Endothelial cell of umbilical vein (primary cell): ENCODE measurements at regions not wholly inside any gene's neighbourhood (a gene's known extent, or its start where the extent isn't known, plus 50 kb on each side); places are given as distances from the start of the nearest gene placed in this dataset.

ENCODE experiments used
- BruUV-seq: library from RNA; stranded (reverse); fragments of 400-500 nt; replicated peaks from 2 replicates; lab custom pipeline; 2021; lab: Mats Ljungman, UMichigan
- CTCF ChIA-PET: fragments of 300-600, 350-600 bp; sonication (Branson Sonifier 250); formaldehyde crosslinking; loops from one replicate; lab custom pipeline; 2021; ENCODE audit warnings: antibody characterized with exemption, inconsistent platforms; lab: Charles Lee
- POLR2A ChIA-PET: fragments of 300-600, 350-600 bp; sonication (Branson Sonifier 250); formaldehyde crosslinking; loops from one replicate; lab custom pipeline; 2021; ENCODE audit warnings: antibody characterized with exemption, inconsistent platforms; lab: Charles Lee
- DNase-seq: peaks from one replicate; pipeline ENCODE4 v3.0.0-alpha.2; 2011; ENCODE audit warnings: low read depth, low spot score
- FAIRE-seq: peaks from 2 replicates; lab custom pipeline; 2011; peaks lifted over from hg19 to GRCh38; lab: Jason Lieb, UNC
- H2AFZ ChIP-seq: 2 replicates; pipeline ENCODE4 v1.6.0; 2012; ENCODE audit warnings: low read depth, low read length, control low read depth, inconsistent platforms
- H3K27ac ChIP-seq: 2 replicates; pipeline ENCODE4 v1.5.1; 2011; ENCODE audit warnings: low read depth, mild to moderate bottlenecking, control low read depth, low read length, moderate library complexity; ENCODE audit not compliant: insufficient read depth
- H3K27me3 ChIP-seq, 2 experiments: 2 replicates each; pipeline versions ENCODE4 v1.6.0 to v1.6.1; 2011; ENCODE audit warnings: low read length in 2 of 2, mixed read lengths in 1 of 2; ENCODE audit not compliant: control insufficient read depth in 2 of 2, insufficient read depth in 2 of 2
- H3K36me3 ChIP-seq, 2 experiments: 2 replicates in 1 of 2; 3 replicates in 1 of 2; pipeline ENCODE4 v1.5.1; 2011; ENCODE audit warnings: low read length in 2 of 2, mild to moderate bottlenecking in 1 of 2, moderate library complexity in 1 of 2; ENCODE audit not compliant: control insufficient read depth in 2 of 2, insufficient read depth in 2 of 2; ENCODE audit errors: extremely low read depth in 1 of 2
- H3K4me1 ChIP-seq: 3 replicates; pipeline ENCODE4 v1.5.1; 2011; ENCODE audit warnings: mild to moderate bottlenecking, low read length; ENCODE audit not compliant: control insufficient read depth, insufficient read depth; ENCODE audit errors: extremely low read depth
- H3K4me2 ChIP-seq: 2 replicates; pipeline ENCODE4 v1.6.1; 2011; ENCODE audit warnings: low read length, control low read depth, mixed read lengths; ENCODE audit not compliant: insufficient read depth
- H3K4me3 ChIP-seq, 3 experiments: fragments of 200-600 bp in 1 of 3; sonication (generic), shearing (Covaris generic) in 1 of 3; replicated peaks in 1 of 3; 2 replicates each; pipeline ENCODE4 v1.5.1; 2011 to 2016; ENCODE audit warnings: control low read depth in 3 of 3, low read length in 3 of 3, mild to moderate bottlenecking in 2 of 3, inconsistent platforms in 1 of 3, low read depth in 1 of 3, moderate library complexity in 1 of 3; ENCODE audit not compliant: insufficient read depth in 1 of 3
- H3K79me2 ChIP-seq: 2 replicates; pipeline ENCODE4 v1.6.0; 2012; ENCODE audit warnings: low read length, inconsistent platforms; ENCODE audit not compliant: control insufficient read depth, insufficient read depth
- H3K9ac ChIP-seq: replicated peaks from 2 replicates; pipeline ENCODE3; 2011; ENCODE audit warnings: low read length, control low read depth; ENCODE audit not compliant: insufficient read depth; ENCODE audit errors: extremely low read depth
- H3K9me1 ChIP-seq: replicated peaks from 3 replicates; pipeline ENCODE4 v1.6.0; 2011; ENCODE audit warnings: mild to moderate bottlenecking, low read length; ENCODE audit not compliant: control insufficient read depth, insufficient read depth; ENCODE audit errors: extremely low read depth
- H3K9me3 ChIP-seq: replicated peaks from 2 replicates; pipeline ENCODE4 v1.5.1; 2012; ENCODE audit warnings: low read length, inconsistent platforms; ENCODE audit not compliant: control insufficient read depth, insufficient read depth
- H4K20me1 ChIP-seq: replicated peaks from 2 replicates; pipeline ENCODE3; 2011; ENCODE audit warnings: mild to moderate bottlenecking, low read length; ENCODE audit not compliant: control insufficient read depth, insufficient read depth; ENCODE audit errors: extremely low read depth
- EZH2 ChIP-seq: IDR thresholded peaks from 2 replicates; pipeline ENCODE4 v1.6.1; 2012; ENCODE audit warnings: borderline replicate concordance, low read depth, mild to moderate bottlenecking, moderate library complexity, low read length, inconsistent platforms; ENCODE audit not compliant: severe bottlenecking
- FOS ChIP-seq: IDR thresholded peaks from 2 replicates; pipeline ENCODE4 v1.6.1; 2011; ENCODE audit warnings: mild to moderate bottlenecking, low read length, moderate library complexity, borderline replicate concordance; ENCODE audit not compliant: insufficient read depth
- GATA2 ChIP-seq: IDR thresholded peaks from 2 replicates; pipeline ENCODE4 v1.7.0; 2011; ENCODE audit warnings: low read depth, mild to moderate bottlenecking, moderate library complexity, mixed read lengths, low read length; ENCODE audit not compliant: insufficient read length, insufficient read depth
- JUN ChIP-seq: IDR thresholded peaks from 2 replicates; pipeline ENCODE4 v1.6.1; 2011; ENCODE audit warnings: borderline replicate concordance, low read depth; ENCODE audit not compliant: insufficient read length, insufficient read depth
- MYC ChIP-seq: IDR thresholded peaks from one replicate; pipeline ENCODE4 v1.6.1; 2011; ENCODE audit warnings: mild to moderate bottlenecking, low read depth, low read length
- POLR2A ChIP-seq: IDR thresholded peaks from 2 replicates; pipeline ENCODE4 v1.6.1; 2012; ENCODE audit warnings: low read depth, mild to moderate bottlenecking, control low read depth, low read length
- POLR2AphosphoS5 ChIP-seq: IDR thresholded peaks from 2 replicates; pipeline ENCODE4 v1.6.1; 2012; ENCODE audit warnings: low read depth, mild to moderate bottlenecking, control low read depth, low read length, moderate library complexity; ENCODE audit not compliant: insufficient read depth
- dilution Hi-C: fragments of 300-500 bp; cut with MboI; formaldehyde crosslinking; loops from one replicate; pipeline ENCODE4 v1.15.0; 2019; ENCODE audit warnings: low sequenced_read_pairs; ENCODE audit not compliant: extremely low pct_ligation_motif_present
- intact Hi-C: fragments of 100-400 bp; cut with micrococcal nuclease; formaldehyde crosslinking; loops from one replicate; pipeline ENCODE4 v1.10.0; 2022
- TF ChIP-seq, protein P1 (sequence below), 2 donors: IDR thresholded peaks; 1 replicate in 1 of 2; 2 replicates in 1 of 2; pipeline ENCODE4 v1.5.1; 2011; ENCODE audit warnings: low read length in 2 of 2, mild to moderate bottlenecking in 2 of 2, moderate library complexity in 2 of 2, control low read depth in 1 of 2, inconsistent platforms in 1 of 2, low read depth in 1 of 2; ENCODE audit not compliant: insufficient read depth in 1 of 2; ENCODE audit errors: extremely low read depth in 1 of 2
- TF ChIP-seq, protein P2 (sequence below): IDR thresholded peaks from 2 replicates; pipeline ENCODE4 v1.6.1; 2011; ENCODE audit not compliant: insufficient read depth, insufficient read length

DNA sequence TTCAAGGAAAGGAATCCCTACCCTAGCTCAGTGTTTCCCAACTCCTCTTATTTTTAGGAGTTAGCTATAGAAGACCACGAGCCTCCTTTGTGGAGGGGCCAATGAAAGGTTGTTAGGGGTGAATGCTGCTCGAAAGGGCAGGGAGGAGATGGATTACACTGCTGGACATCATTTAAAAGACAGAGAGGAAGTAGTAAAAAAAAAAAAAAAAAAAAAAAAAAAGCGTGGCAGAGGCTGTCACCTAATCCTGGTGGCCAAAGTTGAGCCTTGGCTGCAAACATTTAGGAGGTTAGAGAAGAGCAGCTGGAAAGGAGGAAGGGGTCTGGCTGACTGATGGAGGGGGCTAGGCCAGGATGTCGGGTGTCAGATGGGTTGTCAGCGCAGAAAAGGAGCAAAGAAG lies 139.0 kb upstream of the KLF7 start:
- intact Hi-C loops (no loop called here), dilution Hi-C loops (no loop called here)
- no TSS peak for BruUV-seq
- H3K4me3 ChIP-seq, result no peak overlapping the region
- no peak overlapping the region for H3K27ac ChIP-seq
- no peaks in the 10 kb centered on the region for H3K9me3 ChIP-seq
- no peaks in the 10 kb centered on the region for H3K9me1 ChIP-seq
- DNase-seq (no peak), FAIRE-seq (no peak)
- H3K79me2 ChIP-seq, result no peaks in the 10 kb centered on the region
- H3K9ac ChIP-seq, result no peak overlapping the region
- H4K20me1 ChIP-seq, result no peaks in the 10 kb centered on the region
- no peak overlapping the region for H2AFZ ChIP-seq
- no peaks in the 10 kb centered on the region for H3K4me1 ChIP-seq
- POLR2A ChIA-PET, result interaction anchor here (0.7 kb wide), 1 partner anchor 137 kb away, joined by 5 read pairs; no protein-coding TSS in a partner anchor
- H3K36me3 ChIP-seq, result no peaks in the 10 kb centered on the region
- H3K27me3 ChIP-seq, result no peaks in the 10 kb centered on the region
- CTCF ChIA-PET, result interaction anchor here (0.7 kb wide), 1 partner anchor 306 kb away, joined by 4 read pairs; no protein-coding TSS in a partner anchor
- H3K4me2 ChIP-seq, result no peak overlapping the region
- TF ChIP-seq, protein P1, sequence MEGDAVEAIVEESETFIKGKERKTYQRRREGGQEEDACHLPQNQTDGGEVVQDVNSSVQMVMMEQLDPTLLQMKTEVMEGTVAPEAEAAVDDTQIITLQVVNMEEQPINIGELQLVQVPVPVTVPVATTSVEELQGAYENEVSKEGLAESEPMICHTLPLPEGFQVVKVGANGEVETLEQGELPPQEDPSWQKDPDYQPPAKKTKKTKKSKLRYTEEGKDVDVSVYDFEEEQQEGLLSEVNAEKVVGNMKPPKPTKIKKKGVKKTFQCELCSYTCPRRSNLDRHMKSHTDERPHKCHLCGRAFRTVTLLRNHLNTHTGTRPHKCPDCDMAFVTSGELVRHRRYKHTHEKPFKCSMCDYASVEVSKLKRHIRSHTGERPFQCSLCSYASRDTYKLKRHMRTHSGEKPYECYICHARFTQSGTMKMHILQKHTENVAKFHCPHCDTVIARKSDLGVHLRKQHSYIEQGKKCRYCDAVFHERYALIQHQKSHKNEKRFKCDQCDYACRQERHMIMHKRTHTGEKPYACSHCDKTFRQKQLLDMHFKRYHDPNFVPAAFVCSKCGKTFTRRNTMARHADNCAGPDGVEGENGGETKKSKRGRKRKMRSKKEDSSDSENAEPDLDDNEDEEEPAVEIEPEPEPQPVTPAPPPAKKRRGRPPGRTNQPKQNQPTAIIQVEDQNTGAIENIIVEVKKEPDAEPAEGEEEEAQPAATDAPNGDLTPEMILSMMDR (IDR thresholded peaks at IDR 0.05; ENCODE audit: extremely low read depth in 1 of 2, insufficient read depth in 1 of 2, low read depth in 1 of 2, low read length in 2 of 2), result no peak
- TF ChIP-seq, protein P2, sequence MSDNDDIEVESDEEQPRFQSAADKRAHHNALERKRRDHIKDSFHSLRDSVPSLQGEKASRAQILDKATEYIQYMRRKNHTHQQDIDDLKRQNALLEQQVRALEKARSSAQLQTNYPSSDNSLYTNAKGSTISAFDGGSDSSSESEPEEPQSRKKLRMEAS, result no peak
- TF ChIP-seq GATA2 (no peak), JUN (no peak), POLR2AphosphoS5 (no peak), MYC (no peak), EZH2 (no peak), POLR2A (no peak), FOS (no peak)
